ENCODE measurements at regions not wholly inside any gene's neighbourhood (a gene's known extent, or its start where the extent isn't known, plus 50 kb on each side); places are given as distances from the start of the nearest gene placed in this dataset.
"Not testable (repeated sequence)": the region's sequence is repeated elsewhere in the genome, so short reads cannot be mapped to it uniquely, and the experiment has no call there.

DNA sequence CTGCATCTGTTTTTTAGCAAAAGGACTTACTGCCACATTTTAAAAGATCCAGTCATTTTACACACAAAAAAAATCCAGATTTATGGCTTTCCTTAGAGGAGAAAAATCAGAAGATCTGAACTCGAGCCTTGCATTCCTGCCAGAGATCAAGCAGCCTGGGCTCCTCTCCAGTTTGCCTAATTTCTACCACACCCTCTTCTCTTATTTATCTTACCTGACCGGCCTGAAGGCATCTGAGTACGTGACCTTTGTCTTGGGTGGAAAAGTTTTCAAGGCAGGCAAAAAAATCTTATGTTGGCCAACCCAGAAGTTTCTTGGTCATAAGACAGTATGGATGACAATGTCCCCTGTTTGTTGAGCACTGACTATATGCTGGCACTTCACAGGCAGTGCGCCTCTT is 60.3 kb downstream of the CHRD start:
- intact Hi-C loops (cut with DNase I) = no loop called here
- DNase-seq = no peak

DNA sequence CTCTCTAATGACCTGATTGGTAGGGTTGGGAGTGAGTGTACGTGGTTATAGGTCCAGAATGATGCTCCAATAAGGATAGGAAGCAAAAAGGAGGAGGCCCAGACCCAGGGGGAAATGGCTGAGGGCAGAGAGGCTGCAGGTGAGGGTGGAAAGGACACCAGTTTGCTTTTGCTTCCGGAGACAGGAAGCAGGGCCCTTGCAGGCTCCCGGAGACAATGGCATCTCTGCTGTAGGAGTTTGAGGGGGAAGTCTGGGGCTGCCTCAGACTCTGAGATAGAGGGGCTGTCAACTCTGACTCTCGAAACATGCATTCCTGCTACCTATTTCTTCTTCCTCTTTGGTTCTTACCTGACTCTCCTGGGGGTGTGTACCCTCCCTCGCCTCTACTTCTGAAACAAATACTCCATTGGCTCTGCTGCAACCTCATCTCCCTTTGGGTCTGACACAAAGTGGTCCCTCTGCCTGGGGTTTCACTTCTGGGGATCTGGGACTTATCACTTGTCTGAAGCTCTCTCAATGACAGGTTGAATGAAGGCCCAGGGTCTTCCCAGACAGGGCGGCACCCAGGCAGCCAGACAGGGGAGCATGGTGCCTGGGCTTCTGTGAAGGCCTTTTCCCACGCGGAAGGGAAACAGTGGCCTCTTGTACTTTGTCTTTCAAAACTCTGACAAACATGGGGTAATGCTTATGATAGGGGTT is 61.5 kb downstream of the CHRD start:
- DNase-seq = no peak
- intact Hi-C loops (cut with DNase I) = no loop called here

DNA sequence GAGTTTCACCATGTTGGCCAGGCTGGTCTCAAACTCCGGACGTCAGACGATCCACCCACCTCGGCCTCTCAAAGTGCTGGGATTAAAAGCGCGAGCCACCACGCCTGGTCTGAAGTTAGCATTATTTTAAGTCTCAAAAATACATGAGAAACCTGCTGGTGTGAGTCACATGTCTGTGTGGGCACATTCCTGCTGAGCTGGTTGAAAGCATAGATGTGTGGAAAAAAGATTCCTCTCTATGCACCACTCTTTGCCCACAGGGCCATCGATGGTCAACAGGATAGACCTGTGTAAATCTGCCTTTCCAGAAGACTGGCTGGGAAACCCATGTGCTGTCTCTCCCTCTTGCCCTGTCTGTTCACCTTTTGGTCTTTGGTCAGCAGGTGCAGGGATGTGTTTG is 63.5 kb downstream of the CHRD start:
- peak in 18 of 42 donors; percentile 6 to 63 (median 29) for DNase-seq
- intact Hi-C loops (cut with DNase I) = no loop called here

DNA sequence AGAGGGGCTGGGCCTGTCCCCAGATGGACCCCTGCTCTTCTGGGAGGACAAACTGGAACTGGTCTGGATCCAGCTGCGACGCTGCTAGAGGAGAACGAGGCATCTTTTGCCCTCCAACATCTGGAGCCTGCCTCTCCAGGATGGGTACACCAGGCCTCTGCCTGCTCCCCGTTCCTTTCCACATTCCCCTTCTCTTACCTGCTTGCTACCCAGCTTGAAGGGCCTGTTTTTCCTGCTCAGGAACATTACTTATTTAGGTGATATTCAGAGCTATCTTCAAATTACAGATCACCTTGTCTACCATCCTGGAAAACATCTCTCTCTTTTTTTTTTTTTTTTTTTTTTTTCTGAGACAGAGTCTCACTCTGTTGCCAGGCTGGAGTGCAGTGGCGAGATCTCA is 64.0 kb downstream of the CHRD start:
- intact Hi-C loops (cut with DNase I) = no loop called here
- DNase-seq = no peak

DNA sequence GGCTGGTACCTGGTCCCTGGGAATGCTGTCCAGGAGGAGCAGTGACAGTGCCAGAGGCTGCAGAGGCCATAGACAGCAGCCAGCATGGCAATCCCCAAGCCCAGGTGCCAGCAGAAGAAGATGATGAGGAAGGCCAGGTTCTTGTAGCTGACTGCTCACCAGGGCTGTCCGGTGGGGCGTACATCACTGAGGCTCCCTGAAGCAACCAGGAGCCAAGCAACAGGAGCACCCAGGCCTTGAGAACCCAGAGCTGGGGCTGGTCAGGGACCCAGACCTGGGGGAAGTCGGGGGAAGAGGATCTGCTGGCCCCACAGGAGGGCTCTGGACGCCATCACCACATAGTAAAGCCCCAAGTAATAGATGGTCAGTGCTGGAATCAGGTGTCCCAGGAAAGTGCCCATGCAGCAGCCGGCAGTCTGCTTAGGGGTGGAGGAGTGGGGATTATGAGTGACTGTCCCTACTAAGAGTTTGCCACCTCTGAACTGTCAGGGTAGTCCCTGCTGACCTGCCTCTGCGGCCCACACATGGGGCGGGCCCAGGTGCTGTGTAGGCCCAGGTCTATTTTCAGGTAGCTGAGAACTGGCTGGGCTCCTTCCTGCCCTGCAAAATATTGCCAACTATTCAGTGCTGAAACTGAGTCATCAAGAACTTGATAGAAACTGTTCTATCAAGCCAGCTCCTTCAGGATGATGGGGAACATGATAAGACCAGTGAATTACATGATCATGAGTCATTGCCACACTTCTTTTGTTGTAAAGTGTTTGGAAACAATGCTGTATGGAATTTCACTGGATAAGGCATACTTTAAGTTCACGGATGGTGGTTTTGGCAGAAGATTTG is 68.7 kb downstream of the CHRD start:
- DNase-seq = no peak

DNA sequence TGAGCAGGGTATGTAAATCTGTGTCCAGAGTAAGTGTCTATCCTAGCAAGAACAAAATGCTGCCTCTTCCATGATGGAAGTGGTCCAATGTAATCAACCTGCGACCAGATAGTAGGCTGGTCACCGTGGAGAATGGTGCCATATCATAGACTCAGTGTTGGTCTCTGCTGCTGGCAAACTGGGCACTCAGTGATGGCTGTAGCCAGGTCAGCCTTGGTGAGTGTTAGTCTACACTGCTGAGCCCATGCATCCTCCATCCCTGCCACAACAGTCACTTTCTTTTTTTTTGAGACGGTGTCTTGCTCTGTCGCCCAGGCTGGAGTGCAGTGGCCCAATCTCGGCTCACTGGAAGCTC is 69.3 kb downstream of the CHRD start:
- no peak for DNase-seq
- intact Hi-C loops (cut with DNase I) = no loop called here

More for the DNA sequence above, 68.7 kb downstream of the CHRD start:
- intact Hi-C loops (cut with DNase I) = no loop called here

DNA sequence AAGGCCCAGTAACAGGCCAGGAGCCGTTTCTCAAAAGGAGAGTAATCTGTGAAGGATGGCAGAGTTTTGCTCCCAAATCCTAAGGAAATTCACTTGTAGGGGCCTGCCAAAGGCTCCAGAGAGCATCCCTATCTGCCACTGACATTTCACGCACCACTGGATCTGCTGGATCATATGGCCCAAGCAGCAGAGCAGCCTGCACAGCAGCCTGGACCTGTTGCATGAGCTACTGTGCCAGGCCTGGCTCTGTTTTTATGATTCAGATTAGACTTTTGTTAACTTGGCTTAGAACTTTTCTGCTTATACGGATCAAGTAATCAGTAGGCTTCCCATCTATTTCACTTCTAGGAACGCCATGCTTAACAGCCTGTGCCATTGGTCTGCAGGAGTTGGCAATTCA is 70.7 kb downstream of the CHRD start:
- no peak for DNase-seq
- intact Hi-C loops (cut with DNase I) = no loop called here

DNA sequence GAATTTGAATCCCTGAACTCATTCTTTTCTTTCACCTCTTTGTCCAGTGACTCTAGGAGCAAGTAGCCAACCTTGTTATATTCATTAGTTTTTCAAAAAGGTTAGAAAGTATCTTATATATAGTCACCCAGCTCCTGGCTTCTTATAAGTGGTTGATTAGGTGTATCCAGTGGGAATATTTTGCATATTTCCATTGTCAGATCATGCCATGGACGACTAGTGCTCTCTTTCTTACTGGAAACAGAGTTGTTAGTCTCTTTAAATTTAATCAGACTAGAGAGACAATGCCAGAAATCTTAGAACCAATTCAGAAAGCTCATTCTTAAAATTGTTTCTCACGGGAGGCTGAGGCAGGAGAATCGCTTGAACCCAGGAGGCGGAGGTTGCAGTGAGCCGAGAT is 73.4 kb downstream of the CHRD start:
- DNase-seq = no peak
- intact Hi-C loops (cut with DNase I) = no loop called here

DNA sequence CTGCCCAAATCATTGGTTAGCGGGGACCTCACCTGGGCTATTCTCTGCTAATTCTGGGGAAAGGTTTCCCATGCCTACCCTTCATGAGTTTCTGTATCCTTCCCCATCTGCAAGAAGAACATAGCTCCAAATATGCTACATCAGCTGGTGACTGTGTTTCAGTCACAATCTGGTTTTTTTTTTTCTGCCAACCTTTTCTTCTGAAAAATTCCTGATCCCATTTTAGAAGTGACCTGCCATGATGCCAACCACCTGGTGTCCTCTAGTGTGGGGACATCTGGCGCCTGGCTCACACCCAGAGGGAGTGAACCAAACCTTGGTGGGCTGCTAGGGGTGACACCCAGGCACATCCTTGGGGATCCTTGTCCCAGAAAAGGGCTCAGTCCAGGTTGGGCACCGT is 76.1 kb downstream of the CHRD start:
- intact Hi-C loops (cut with DNase I) = no loop called here
- peak in 1 of 42 donors; percentile 4 for DNase-seq

DNA sequence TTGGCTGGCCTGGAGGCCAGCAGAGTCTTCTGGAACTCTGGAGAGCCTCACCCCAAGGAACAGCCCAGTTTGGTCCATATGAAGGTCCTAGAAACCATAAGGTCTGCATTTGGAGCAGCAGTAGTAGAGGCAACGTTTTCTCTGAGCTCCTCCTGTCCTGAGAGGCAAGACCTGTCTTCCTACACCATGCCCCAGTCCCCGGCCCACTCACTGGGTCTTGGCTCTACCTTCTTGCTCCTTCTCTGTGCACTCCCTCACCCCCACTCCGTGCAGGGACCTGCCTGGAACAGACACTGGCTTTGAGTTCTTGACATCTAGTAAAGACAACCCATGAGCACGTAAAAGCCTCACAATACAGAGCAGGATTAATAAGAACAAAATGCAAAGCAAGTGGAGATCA is 76.6 kb downstream of the CHRD start:
- intact Hi-C loops (cut with DNase I) = no loop called here
- no peak for DNase-seq

DNA sequence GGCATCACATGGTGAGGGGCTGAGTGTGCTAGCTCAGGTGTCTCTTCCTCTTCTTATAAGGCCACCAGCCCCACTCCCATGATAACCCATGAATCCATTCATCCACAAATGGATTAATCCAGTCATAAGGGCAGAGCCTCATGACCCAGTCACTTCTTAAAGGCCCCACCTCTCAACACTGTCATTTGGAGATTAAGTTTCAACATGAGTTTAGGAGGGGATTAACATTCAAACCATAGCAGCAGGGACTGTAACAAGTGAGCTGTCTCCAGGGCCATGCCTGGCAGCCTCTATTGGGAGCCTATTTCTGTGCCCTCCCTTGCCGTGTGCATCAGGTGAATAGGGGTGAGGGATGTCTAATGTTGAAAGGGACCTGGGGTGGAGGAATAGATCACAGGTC is 77.5 kb downstream of the CHRD start:
- intact Hi-C loops (cut with DNase I) = no loop called here

DNA sequence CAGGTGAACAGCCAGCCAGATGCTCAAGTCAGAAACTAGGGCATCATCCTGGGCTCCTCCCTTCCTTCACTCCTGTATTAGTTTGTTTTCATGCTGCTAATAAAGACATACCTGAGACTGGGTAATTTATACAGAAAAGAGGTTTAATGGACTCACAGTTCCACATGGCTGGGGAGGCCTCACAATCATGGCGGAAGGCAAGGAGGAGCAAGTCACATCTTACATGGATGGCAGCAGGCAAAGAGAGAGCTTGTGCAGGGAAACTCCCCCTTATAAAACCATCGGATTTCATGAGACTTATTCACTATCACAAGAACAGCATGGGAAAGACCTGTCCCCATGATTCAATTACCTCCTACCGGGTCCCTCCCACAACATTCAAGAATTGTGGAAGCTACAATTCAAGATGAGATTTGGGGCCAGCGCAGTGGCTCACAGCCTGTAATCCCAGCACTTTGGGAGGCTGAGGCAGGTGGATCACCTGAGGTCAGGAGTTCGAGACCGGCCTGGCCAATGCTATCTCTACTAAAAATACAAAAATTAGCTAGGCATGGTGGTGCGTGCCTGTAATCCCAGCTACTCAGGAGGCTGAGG is 78.0 kb downstream of the CHRD start:
- DNase-seq; intact Hi-C loops (cut with DNase I): not testable (repeated sequence)

More for the DNA sequence above, 77.5 kb downstream of the CHRD start:
- no peak for DNase-seq

DNA sequence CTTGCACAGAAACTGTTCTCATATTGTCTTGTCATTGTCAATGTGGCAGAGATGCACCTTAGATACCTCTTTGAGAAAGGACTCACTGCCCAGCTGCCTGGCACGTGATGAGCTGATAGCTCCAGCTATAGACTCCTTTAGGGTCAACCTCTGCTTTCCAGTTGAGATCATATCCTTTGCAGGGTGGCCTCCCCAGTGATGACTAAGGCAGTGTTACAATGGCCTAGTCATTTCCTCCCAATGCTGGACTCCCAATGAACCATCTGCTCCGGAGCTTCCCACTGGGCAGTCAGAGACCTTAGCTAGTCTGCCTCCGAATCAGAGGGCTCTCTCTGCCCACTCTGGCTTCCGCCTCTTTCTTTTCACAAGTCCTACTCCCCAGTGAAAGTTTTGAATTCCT is 79.5 kb downstream of the CHRD start:
- no peak for DNase-seq
- intact Hi-C loops (cut with DNase I) = no loop called here

DNA sequence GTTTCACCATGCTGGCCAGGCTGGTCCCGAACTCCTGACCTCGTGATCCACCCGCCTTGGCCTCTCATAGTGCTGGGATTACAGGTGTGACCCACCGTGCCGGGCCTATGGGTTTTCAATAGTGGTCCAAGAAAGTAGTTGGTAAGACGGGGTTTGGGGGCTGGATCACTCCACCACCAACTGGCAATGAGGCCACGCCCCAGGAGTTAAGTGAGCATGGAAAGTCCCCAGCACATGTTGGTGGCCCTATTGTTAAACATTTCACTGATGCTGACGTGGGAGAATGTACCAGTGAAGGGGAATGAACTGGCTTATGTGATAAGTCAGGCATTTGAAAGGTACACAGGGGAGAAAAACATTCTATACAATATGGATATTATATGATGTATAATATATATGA is 80.4 kb downstream of the CHRD start:
- intact Hi-C loops (cut with DNase I) = no loop called here
- DNase-seq = no peak

DNA sequence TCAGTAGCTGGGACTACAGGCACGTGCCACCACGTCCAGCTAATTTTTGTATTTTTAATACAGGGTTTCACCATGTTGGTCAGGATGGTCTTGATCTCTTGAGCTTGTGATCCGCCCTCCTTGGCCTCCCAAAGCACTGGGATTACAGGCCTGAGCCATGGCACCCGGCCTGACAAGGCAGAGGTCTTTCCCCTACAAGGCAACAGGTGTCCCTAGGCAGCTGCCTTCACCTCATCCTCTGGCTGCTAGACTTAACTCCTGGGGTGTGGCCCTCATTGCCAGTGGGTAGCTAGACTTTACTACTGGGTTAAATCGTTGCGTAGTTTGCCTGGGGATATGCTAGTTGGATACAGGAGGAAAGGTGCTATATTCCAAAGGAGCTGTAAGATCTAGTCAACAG is 81.4 kb downstream of the CHRD start:
- no peak for DNase-seq
- intact Hi-C loops (cut with DNase I) = no loop called here

DNA sequence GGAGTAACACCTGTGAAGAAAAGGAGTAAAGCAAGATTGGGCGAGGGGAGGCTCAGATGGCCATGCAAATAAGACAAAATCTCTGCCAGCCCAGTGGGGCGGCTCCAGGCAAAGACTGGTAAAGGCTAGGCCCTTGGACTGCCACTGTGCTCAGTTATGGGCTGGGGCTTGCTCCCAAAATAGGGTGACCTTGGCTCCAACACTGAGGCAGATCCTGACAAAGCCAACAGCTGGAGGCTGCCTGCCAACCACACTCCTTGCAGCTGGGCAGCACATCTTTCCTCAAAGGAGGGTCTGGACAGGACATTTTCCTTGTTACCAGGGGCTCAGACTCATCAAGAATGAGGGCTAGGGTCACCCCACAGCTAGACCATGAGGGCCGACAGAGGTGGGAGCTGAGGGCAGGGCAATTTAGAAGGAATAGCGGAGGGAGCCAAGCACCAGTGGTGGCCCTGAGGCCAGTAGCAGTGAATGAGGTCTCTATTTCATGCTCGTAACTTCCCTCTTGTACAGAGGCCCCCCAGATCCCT is 86.1 kb downstream of the CHRD start:
- intact Hi-C loops (cut with DNase I) = no loop called here
- no peak for DNase-seq

DNA sequence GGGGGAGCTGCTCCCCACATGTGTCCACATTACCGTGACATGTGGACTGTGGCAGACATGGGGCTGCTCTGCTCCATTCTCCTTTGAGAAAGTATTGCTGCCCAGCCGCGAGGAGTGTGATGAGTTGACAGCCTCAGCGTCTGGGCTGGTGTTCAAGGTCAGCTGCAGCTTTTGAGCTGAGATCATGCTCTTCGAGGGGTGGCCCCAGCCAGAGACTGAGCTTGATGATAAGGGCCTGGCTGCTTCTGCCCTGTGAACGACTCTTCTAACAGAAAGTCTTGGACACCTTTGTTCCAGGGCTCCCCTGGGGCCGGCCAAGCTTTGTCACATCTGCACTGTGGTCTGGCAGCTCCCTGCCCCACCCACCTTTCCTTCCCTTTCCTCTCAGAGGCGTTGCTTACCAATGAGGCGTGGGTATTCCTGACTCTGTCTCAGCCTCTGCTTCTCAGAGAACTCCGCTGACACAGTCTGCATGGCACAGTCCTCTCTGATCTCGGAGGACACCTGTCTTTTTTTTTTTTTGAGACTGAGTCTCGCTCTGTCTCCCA is 86.6 kb downstream of the CHRD start:
- DNase-seq = peak in 1 of 42 donors; percentile 27
- intact Hi-C loops (cut with DNase I) = no loop called here

DNA sequence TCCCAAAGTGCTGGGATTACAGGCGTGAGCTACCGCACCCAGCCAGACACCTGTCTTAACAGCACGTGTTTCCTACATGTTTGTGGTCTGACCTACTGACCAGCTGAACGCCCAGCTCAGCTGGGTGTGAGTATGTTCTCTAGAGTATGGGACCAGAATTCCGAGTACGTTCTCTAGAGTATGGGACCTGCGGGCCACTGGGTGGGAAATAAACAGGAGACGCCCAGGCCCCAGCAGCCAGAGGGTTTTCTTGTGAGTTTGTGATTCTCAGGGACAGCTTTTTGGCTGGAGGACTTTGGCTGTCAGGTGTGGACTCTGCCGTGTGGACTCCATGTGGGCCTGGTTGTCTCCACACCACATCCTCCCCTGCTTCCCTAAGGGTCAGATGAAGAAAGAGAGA is 87.3 kb downstream of the CHRD start:
- intact Hi-C loops (cut with DNase I) = no loop called here

DNA sequence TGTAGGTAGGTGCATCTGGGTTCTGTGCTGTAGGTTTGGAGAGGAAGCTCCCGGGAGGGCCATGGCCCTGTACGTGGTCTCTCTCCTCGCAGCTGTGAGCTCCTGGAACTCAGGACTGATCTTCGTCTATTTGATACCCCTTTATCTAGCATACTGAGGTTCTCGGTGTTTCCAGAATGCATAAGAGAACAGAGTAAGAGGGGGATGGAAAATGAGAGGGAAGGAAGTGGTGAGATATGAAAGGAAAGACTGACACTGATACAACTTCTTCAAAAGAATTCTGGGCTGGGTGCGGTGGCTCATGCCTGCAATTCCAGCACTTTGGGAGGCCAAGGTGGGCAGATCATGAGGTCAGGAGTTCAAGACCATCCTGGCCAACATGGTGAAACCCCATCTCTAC is 90.7 kb downstream of the CHRD start:
- no peak for DNase-seq
- intact Hi-C loops (cut with DNase I) = no loop called here

More for the DNA sequence above, 87.3 kb downstream of the CHRD start:
- DNase-seq = no peak

DNA sequence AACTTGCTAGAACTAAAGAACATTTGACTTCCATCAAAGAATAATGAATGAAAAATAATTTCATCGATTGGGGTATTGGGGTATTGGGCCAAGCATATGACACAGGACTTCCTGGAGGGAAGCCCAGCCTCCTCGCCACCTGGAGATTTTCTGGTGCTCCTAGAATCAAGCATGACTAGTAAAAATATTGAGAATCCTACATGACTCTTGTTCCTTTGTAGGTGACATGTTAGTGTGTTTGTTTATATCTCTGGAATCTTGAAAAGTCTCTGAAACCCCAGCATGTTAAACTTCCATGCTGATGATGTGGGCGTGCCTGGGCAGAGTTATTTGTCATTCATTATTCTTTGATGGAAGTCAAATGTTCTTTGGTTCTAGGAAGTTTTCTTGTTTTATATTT is 90.1 kb upstream of the EPHB3 start:
- intact Hi-C loops (cut with DNase I) = no loop called here
- DNase-seq = no peak

Measured in head of caudate nucleus (tissue), 42 donors.